Uterus (tissue), 2 donors: ENCODE measurements at regions not wholly inside any gene's neighbourhood (a gene's known extent, or its start where the extent isn't known, plus 50 kb on each side); places are given as distances from the start of the nearest gene placed in this dataset.

Experiments used
- POLR2A ChIP-seq, 2 donors: fragments of 450-650 bp; IDR thresholded peaks; one replicate each; pipeline ENCODE4 v1.6.1; 2016; ENCODE audit warnings: antibody characterized with exemption in 2 of 2, mild to moderate bottlenecking in 1 of 2, moderate library complexity in 1 of 2
- TF ChIP-seq, protein P1 (sequence below), 4 experiments: fragments of 200-600 bp in 2 of 4; fragments of 450-650 bp in 2 of 4; sonication (generic) in 2 of 4; IDR thresholded peaks; one replicate each; pipeline ENCODE4 v1.5.1; 2016 to 2019; ENCODE audit warnings: antibody characterized with exemption in 4 of 4, mild to moderate bottlenecking in 2 of 4, moderate library complexity in 1 of 4

DNA sequence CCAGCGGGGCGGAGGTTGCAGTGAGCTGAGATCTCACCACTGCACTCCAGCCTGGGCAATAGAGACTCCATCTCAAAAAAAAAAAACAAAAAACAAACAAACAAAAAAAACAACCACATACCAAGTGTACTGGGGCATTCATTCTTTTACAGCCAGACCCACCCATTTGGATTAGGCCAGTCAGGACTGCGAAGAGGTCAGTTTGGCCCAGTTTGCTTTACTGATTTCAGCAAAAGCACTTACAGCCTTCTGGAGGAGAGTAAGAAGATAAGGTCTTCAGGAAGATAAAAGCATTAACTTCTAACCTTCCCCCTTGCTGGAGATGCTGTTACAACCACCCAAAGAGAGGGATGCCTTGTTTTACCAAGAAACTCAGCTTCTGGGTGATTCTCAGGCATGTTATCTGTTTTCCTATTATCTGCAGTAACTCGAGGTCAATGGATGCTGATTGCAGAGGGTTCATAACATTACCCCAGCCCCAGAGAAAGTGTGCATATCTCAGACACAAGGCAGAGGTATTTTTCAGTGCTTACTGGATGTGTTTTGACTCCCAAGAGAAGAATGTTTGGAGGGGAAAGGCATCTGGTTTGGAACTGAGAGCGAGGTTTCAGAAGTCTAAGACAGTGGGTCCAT, 118.9 kb downstream of the RIN2 start:
- TF ChIP-seq, protein P1, sequence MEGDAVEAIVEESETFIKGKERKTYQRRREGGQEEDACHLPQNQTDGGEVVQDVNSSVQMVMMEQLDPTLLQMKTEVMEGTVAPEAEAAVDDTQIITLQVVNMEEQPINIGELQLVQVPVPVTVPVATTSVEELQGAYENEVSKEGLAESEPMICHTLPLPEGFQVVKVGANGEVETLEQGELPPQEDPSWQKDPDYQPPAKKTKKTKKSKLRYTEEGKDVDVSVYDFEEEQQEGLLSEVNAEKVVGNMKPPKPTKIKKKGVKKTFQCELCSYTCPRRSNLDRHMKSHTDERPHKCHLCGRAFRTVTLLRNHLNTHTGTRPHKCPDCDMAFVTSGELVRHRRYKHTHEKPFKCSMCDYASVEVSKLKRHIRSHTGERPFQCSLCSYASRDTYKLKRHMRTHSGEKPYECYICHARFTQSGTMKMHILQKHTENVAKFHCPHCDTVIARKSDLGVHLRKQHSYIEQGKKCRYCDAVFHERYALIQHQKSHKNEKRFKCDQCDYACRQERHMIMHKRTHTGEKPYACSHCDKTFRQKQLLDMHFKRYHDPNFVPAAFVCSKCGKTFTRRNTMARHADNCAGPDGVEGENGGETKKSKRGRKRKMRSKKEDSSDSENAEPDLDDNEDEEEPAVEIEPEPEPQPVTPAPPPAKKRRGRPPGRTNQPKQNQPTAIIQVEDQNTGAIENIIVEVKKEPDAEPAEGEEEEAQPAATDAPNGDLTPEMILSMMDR (IDR thresholded peaks at IDR 0.05): no peak
- no peak for TF ChIP-seq POLR2A (IDR thresholded peaks at IDR 0.05)
